SK-N-SH (cell line): ENCODE measurements at regions not wholly inside any gene's neighbourhood (a gene's known extent, or its start where the extent isn't known, plus 50 kb on each side); places are given as distances from the start of the nearest gene placed in this dataset.
A peak's percentile ranks its signal among the peaks of the same experiment; 100 is the strongest.

Experiments
- CTCF ChIA-PET: fragments of 300-600, 350-600 bp; formaldehyde crosslinking; extraction: SDS; loops from one replicate; lab custom pipeline; 2021; lab: Yijun Ruan, JAX
- POLR2A ChIA-PET: fragments of 350-600 bp; sonication (Branson Sonifier 250); formaldehyde crosslinking; extraction: SDS; loops from one replicate; lab custom pipeline; 2020; ENCODE audit warnings: antibody characterized with exemption, inconsistent platforms; lab: Yijun Ruan, JAX
- DNase-seq: peaks from one replicate; pipeline ENCODE4 v3.0.0; 2012
- H2AFZ ChIP-seq: fragments of 200-600 bp; sonication (generic); 2 replicates; pipeline ENCODE4 v1.8.1; 2016; ENCODE audit warnings: antibody characterized with exemption, mild to moderate bottlenecking, low read depth
- H3F3A ChIP-seq: fragments of 200-600 bp; sonication (generic); replicated peaks from 2 replicates; pipeline ENCODE3; 2016; ENCODE audit warnings: antibody characterized with exemption, mild to moderate bottlenecking; ENCODE audit not compliant: insufficient read depth
- H3K27ac ChIP-seq, 2 experiments: fragments of 200-500 bp in 1 of 2; fragments of 200-600 bp in 1 of 2; sonication (Bioruptor generic) in 1 of 2; sonication (generic), shearing (Covaris generic) in 1 of 2; 2 replicates each; pipeline versions ENCODE4 v1.5.1 to v1.6.1; 2014 to 2016; ENCODE audit warnings: low read depth in 2 of 2, inconsistent platforms in 1 of 2, low read length in 1 of 2, mild to moderate bottlenecking in 1 of 2, mixed read lengths in 1 of 2
- H3K27me3 ChIP-seq: fragments of 200-600 bp; sonication (generic), shearing (Covaris generic); 2 replicates; pipeline ENCODE4 v1.6.1; 2016; ENCODE audit warnings: mixed run types; ENCODE audit not compliant: insufficient read depth
- H3K36me3 ChIP-seq, 2 experiments: fragments of 200-500 bp in 1 of 2; fragments of 200-600 bp in 1 of 2; sonication (Bioruptor generic) in 1 of 2; sonication (generic) in 1 of 2; replicated peaks in 1 of 2; 2 replicates each; pipeline versions ENCODE3 to v1.5.1; 2014 to 2016; ENCODE audit warnings: low read length in 1 of 2, mild to moderate bottlenecking in 1 of 2; ENCODE audit not compliant: insufficient read depth in 2 of 2, control insufficient read depth in 1 of 2
- H3K4me1 ChIP-seq, 2 experiments: fragments of 200-500 bp in 1 of 2; fragments of 200-600 bp in 1 of 2; sonication (Bioruptor generic) in 1 of 2; sonication (generic), shearing (Covaris generic) in 1 of 2; 2 replicates each; pipeline versions ENCODE4 v1.5.1 to v1.6.1; 2014 to 2016; ENCODE audit warnings: low read depth in 1 of 2, low read length in 1 of 2, mixed run types in 1 of 2; ENCODE audit not compliant: insufficient read depth in 2 of 2, control insufficient read depth in 1 of 2
- H3K4me2 ChIP-seq: fragments of 200-600 bp; sonication (generic), shearing (Covaris generic); 2 replicates; pipeline ENCODE4 v1.6.1; 2017; ENCODE audit warnings: mixed run types
- H3K4me3 ChIP-seq, 2 experiments: fragments of 200-500 bp in 1 of 2; fragments of 200-600 bp in 1 of 2; sonication (Bioruptor generic) in 1 of 2; sonication (generic), shearing (Covaris generic) in 1 of 2; 2 replicates each; pipeline versions ENCODE4 v1.5.1 to v1.8.1; 2014 to 2016; ENCODE audit warnings: low read depth in 2 of 2, inconsistent platforms in 1 of 2, low read length in 1 of 2, mild to moderate bottlenecking in 1 of 2, mixed read lengths in 1 of 2, moderate library complexity in 1 of 2
- H3K79me2 ChIP-seq: fragments of 200-600 bp; sonication (generic); 2 replicates; pipeline ENCODE4 v1.8.1; 2017; ENCODE audit warnings: mild to moderate bottlenecking; ENCODE audit not compliant: insufficient read depth
- H3K9ac ChIP-seq: fragments of 200-600 bp; sonication (generic); 2 replicates; pipeline ENCODE4 v1.6.1; 2017; ENCODE audit warnings: mixed run types
- H3K9me2 ChIP-seq: fragments of 200-600 bp; sonication (generic); 2 replicates; pipeline ENCODE4 v1.6.1; 2017; ENCODE audit warnings: mixed run types
- H3K9me3 ChIP-seq: fragments of 200-600 bp; sonication (generic); 2 replicates; pipeline ENCODE4 v1.6.1; 2017; ENCODE audit warnings: mixed run types, mild to moderate bottlenecking, moderate library complexity
- H4K20me1 ChIP-seq: fragments of 200-600 bp; sonication (generic); 2 replicates; pipeline ENCODE4 v1.6.1; 2017; ENCODE audit warnings: mild to moderate bottlenecking, mixed run types; ENCODE audit not compliant: insufficient read depth
- FOSL2 ChIP-seq: IDR thresholded peaks from 2 replicates; pipeline ENCODE4 v1.4.0; 2012; ENCODE audit warnings: low read depth, mild to moderate bottlenecking, moderate library complexity, borderline replicate concordance
- FOXM1 ChIP-seq: IDR thresholded peaks from 2 replicates; pipeline ENCODE4 v1.4.0; 2012; ENCODE audit warnings: low read depth, mild to moderate bottlenecking
- GATA2 ChIP-seq: sonication (generic); formaldehyde crosslinking; IDR thresholded peaks from 2 replicates; pipeline ENCODE4 v1.5.0; 2020; ENCODE audit warnings: mild to moderate bottlenecking, missing genetic modification reagents
- JUND ChIP-seq: IDR thresholded peaks from 2 replicates; pipeline ENCODE4 v1.4.0; 2012
- NFIC ChIP-seq: IDR thresholded peaks from 2 replicates; pipeline ENCODE4 v1.4.0; 2012; ENCODE audit warnings: borderline replicate concordance
- POLR2AphosphoS5 ChIP-seq: IDR thresholded peaks from 2 replicates; pipeline ENCODE4 v1.6.1; 2012; ENCODE audit warnings: low read depth, low read length
- RAD21 ChIP-seq: IDR thresholded peaks from 2 replicates; pipeline ENCODE4 v1.6.1; 2012; ENCODE audit warnings: mild to moderate bottlenecking, low read length
- SMC3 ChIP-seq: IDR thresholded peaks from 2 replicates; pipeline ENCODE4 v1.6.1; 2012; ENCODE audit warnings: low read depth, low read length, improper control_type of control experiment
- TAF1 ChIP-seq: IDR thresholded peaks from 2 replicates; pipeline ENCODE4 v1.6.1; 2012; ENCODE audit warnings: low read depth, mild to moderate bottlenecking, low read length, moderate library complexity, borderline replicate concordance
- WGBS: methylation state at CpG from one replicate; pipeline ENCODE4 v1.1.6; 2017; ENCODE audit warnings: low lambda C conversion rate; 5-methylcytosine and 5-hydroxymethylcytosine counted together
- TF ChIP-seq, protein P1 (sequence below): IDR thresholded peaks from 2 replicates; pipeline ENCODE4 v1.6.1; 2012; ENCODE audit warnings: mild to moderate bottlenecking, low read depth, low read length, moderate library complexity
- TF ChIP-seq, protein P2 (sequence below): IDR thresholded peaks from 2 replicates; pipeline ENCODE4 v1.4.0; 2012; ENCODE audit warnings: low read depth, borderline replicate concordance
- TF ChIP-seq, protein P3 (sequence below): fragments of 150-350 bp; IDR thresholded peaks from 2 replicates; pipeline ENCODE4 v1.6.1; 2016; ENCODE audit warnings: mild to moderate bottlenecking, low read depth, low read length
- TF ChIP-seq, protein P4 (sequence below): fragments of 200-600 bp; sonication (generic); IDR thresholded peaks from 2 replicates; pipeline ENCODE4 v1.6.1; 2017; ENCODE audit warnings: antibody characterized with exemption, mild to moderate bottlenecking, moderate library complexity
- TF ChIP-seq, protein P5 (sequence below): IDR thresholded peaks from 2 replicates; pipeline ENCODE4; 2012
- TF ChIP-seq, protein P6 (sequence below): IDR thresholded peaks from 2 replicates; pipeline ENCODE4 v1.4.0; 2012; ENCODE audit warnings: low read depth, borderline replicate concordance

DNA sequence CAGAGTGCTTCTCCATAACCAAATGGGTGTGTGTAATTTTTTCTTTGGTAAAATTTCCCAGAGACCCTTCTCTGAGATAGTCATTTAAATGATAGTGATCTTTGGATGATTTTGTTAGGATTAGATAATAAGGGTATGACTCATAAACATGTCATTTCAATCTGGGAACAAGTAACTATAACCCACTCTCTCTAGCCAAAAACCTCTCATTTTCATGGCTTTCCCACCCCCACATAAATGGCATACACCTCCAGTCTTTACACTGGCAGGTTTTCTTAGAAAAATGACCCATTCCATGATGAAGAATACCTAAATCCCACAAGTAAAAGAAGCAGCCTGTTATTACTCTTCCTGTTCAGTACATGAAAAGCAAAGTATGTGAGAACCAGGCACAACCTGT lies 572.0 kb upstream of the ZEB2 start (continued):
- TF ChIP-seq, protein P1, sequence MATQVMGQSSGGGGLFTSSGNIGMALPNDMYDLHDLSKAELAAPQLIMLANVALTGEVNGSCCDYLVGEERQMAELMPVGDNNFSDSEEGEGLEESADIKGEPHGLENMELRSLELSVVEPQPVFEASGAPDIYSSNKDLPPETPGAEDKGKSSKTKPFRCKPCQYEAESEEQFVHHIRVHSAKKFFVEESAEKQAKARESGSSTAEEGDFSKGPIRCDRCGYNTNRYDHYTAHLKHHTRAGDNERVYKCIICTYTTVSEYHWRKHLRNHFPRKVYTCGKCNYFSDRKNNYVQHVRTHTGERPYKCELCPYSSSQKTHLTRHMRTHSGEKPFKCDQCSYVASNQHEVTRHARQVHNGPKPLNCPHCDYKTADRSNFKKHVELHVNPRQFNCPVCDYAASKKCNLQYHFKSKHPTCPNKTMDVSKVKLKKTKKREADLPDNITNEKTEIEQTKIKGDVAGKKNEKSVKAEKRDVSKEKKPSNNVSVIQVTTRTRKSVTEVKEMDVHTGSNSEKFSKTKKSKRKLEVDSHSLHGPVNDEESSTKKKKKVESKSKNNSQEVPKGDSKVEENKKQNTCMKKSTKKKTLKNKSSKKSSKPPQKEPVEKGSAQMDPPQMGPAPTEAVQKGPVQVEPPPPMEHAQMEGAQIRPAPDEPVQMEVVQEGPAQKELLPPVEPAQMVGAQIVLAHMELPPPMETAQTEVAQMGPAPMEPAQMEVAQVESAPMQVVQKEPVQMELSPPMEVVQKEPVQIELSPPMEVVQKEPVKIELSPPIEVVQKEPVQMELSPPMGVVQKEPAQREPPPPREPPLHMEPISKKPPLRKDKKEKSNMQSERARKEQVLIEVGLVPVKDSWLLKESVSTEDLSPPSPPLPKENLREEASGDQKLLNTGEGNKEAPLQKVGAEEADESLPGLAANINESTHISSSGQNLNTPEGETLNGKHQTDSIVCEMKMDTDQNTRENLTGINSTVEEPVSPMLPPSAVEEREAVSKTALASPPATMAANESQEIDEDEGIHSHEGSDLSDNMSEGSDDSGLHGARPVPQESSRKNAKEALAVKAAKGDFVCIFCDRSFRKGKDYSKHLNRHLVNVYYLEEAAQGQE: no peak
- TF ChIP-seq JUND (peak; percentile 90), TAF1 (no peak), FOXM1 (no peak)
- TF ChIP-seq, protein P2, sequence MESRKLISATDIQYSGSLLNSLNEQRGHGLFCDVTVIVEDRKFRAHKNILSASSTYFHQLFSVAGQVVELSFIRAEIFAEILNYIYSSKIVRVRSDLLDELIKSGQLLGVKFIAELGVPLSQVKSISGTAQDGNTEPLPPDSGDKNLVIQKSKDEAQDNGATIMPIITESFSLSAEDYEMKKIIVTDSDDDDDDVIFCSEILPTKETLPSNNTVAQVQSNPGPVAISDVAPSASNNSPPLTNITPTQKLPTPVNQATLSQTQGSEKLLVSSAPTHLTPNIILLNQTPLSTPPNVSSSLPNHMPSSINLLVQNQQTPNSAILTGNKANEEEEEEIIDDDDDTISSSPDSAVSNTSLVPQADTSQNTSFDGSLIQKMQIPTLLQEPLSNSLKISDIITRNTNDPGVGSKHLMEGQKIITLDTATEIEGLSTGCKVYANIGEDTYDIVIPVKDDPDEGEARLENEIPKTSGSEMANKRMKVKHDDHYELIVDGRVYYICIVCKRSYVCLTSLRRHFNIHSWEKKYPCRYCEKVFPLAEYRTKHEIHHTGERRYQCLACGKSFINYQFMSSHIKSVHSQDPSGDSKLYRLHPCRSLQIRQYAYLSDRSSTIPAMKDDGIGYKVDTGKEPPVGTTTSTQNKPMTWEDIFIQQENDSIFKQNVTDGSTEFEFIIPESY: no peak

DNA sequence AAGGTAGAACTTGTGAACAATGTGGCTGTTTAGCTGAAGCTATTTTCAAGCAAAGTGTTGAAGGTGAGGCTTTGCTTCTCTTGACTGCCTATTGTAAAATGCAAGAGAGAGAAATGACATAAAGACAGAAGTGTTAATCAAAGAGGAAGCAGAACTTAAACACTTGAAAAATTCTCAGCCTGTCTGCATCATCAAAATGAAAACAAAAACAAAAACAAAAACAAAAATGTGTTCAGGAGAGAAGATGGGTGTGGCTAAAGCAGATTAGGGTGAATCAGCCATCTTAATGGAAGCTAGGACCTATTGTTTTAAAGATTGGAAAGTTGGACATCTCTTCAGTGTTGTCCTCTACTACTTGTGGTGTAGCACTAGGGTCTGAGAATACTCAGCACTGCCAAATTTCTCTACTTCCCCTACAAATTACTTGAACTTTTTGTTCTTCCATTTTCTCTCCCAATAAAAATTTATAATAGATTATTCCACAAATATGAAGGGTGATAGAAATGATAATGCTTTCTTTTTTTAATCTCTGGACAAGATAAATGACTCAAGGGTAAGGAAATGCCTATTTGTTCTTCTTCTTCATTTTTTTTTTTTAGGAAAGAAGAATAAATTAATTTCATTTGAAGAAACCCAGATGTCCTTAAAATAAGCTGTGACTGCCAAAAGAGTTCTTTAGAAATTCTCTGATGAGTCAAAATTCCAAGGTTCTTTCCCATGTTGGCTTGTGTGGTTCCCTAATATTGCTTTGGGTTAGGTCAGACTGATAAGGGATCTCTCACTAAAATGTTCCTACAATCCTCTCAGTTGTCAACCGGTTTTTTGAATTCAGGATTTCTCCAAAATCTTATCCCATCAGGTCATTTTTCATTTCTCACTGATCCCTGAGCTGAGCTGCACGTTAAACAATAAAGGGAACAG lies 571.2 kb upstream of the ZEB2 start:
- H3K36me3 ChIP-seq: no peaks in the 10 kb centered on the region
- 17% methylated on average over 2 of the region's 2 CpGs for WGBS
- H3K27ac ChIP-seq: peak overlapping the region; percentile 77 to 98; a peak in 3 of 4 replicates
- POLR2A ChIA-PET: no interaction called here
- H3K4me1 ChIP-seq: peaks cover 0 to 16% of the 10 kb centered on the region in 2 experiments; a peak in 2 of 4 replicates
- H3K79me2 ChIP-seq: no peaks in the 10 kb centered on the region
- no peaks in the 10 kb centered on the region for H3K9me3 ChIP-seq
- no peaks in the 10 kb centered on the region for H3K9me2 ChIP-seq
- peaks cover 38% of the 10 kb centered on the region for H3F3A ChIP-seq
- CTCF ChIA-PET: no interaction called here
- peak overlapping the region; percentile 51; the same call in 1 of the 2 replicates for H3K9ac ChIP-seq
- no peaks in the 10 kb centered on the region for H3K27me3 ChIP-seq
- DNase-seq: no peak
- H2AFZ ChIP-seq: no peak overlapping the region
- no peak overlapping the region for H3K4me2 ChIP-seq
- H3K4me3 ChIP-seq: no peak overlapping the region
- H4K20me1 ChIP-seq: no peaks in the 10 kb centered on the region
- TF ChIP-seq NFIC (peak; percentile 92), RAD21 (no peak), SMC3 (no peak), FOSL2 (peak; percentile 88), GATA2 (CRISPR knock-in tag) (no peak), POLR2AphosphoS5 (peak; percentile 77; the same call in 1 of the 2 replicates)
- TF ChIP-seq, protein P3, sequence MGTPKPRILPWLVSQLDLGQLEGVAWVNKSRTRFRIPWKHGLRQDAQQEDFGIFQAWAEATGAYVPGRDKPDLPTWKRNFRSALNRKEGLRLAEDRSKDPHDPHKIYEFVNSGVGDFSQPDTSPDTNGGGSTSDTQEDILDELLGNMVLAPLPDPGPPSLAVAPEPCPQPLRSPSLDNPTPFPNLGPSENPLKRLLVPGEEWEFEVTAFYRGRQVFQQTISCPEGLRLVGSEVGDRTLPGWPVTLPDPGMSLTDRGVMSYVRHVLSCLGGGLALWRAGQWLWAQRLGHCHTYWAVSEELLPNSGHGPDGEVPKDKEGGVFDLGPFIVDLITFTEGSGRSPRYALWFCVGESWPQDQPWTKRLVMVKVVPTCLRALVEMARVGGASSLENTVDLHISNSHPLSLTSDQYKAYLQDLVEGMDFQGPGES: no peak
- TF ChIP-seq, protein P4, sequence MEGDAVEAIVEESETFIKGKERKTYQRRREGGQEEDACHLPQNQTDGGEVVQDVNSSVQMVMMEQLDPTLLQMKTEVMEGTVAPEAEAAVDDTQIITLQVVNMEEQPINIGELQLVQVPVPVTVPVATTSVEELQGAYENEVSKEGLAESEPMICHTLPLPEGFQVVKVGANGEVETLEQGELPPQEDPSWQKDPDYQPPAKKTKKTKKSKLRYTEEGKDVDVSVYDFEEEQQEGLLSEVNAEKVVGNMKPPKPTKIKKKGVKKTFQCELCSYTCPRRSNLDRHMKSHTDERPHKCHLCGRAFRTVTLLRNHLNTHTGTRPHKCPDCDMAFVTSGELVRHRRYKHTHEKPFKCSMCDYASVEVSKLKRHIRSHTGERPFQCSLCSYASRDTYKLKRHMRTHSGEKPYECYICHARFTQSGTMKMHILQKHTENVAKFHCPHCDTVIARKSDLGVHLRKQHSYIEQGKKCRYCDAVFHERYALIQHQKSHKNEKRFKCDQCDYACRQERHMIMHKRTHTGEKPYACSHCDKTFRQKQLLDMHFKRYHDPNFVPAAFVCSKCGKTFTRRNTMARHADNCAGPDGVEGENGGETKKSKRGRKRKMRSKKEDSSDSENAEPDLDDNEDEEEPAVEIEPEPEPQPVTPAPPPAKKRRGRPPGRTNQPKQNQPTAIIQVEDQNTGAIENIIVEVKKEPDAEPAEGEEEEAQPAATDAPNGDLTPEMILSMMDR: no peak
- TF ChIP-seq, protein P5, sequence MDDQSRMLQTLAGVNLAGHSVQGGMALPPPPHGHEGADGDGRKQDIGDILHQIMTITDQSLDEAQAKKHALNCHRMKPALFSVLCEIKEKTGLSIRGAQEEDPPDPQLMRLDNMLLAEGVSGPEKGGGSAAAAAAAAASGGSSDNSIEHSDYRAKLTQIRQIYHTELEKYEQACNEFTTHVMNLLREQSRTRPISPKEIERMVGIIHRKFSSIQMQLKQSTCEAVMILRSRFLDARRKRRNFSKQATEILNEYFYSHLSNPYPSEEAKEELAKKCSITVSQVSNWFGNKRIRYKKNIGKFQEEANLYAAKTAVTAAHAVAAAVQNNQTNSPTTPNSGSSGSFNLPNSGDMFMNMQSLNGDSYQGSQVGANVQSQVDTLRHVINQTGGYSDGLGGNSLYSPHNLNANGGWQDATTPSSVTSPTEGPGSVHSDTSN: peak; percentile 89
- TF ChIP-seq, protein P6, sequence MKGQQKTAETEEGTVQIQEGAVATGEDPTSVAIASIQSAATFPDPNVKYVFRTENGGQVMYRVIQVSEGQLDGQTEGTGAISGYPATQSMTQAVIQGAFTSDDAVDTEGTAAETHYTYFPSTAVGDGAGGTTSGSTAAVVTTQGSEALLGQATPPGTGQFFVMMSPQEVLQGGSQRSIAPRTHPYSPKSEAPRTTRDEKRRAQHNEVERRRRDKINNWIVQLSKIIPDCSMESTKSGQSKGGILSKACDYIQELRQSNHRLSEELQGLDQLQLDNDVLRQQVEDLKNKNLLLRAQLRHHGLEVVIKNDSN: 0 out of 2 replicates have a peak, but pooled peaks have one; percentile 34
- TF ChIP-seq, protein P2: peak; percentile 63; the same call in 1 of the 2 replicates
